Psoas muscle (tissue), 7 donors: ENCODE measurements at regions not wholly inside any gene's neighbourhood (a gene's known extent, or its start where the extent isn't known, plus 50 kb on each side); places are given as distances from the start of the nearest gene placed in this dataset.

Experiments used
- ATAC-seq, 4 donors: fragments of 200-7000 bp; cut with Tn5 transposase; one replicate each; pipeline ENCODE4 v1.9.1; 2020; ENCODE audit warnings: moderate library complexity in 3 of 4, mild to moderate bottlenecking in 2 of 4
- DNase-seq, 2 donors: peaks; one replicate each; pipeline ENCODE4 v3.0.0-alpha.2; 2020
- H3K27ac ChIP-seq: fragments of 200-600 bp; one replicate; pipeline ENCODE4 v1.8.0; 2022
- H3K27me3 ChIP-seq, 3 donors: fragments of 200-600 bp in 1 of 3; one replicate each; pipeline versions ENCODE4 v1.6.1 to v1.8.0; 2013 to 2022; ENCODE audit warnings: low read length in 2 of 3, mild to moderate bottlenecking in 2 of 3, moderate library complexity in 1 of 3; ENCODE audit not compliant: insufficient read depth in 3 of 3
- H3K36me3 ChIP-seq, 2 donors: fragments of 200-600 bp in 1 of 2; one replicate each; pipeline versions ENCODE4 v1.6.1 to v1.8.0; 2013 to 2022; ENCODE audit warnings: low read depth in 1 of 2, mild to moderate bottlenecking in 1 of 2, moderate library complexity in 1 of 2; ENCODE audit not compliant: insufficient read depth in 1 of 2
- H3K4me1 ChIP-seq: fragments of 200-600 bp; one replicate; pipeline ENCODE4 v1.8.0; 2022
- H3K4me3 ChIP-seq: fragments of 200-600 bp; one replicate; pipeline ENCODE4 v1.8.0; 2022; ENCODE audit warnings: mild to moderate bottlenecking
- H3K9me3 ChIP-seq: fragments of 200-600 bp; one replicate; pipeline ENCODE4 v1.8.0; 2022
- WGBS, 3 donors: extraction: QIAGEN DNeasy Blood & Tissue Kit; methylation state at CpG; one replicate each; pipeline versions ENCODE4 v1.1.6 to v1.1.7; 2013; 5-methylcytosine and 5-hydroxymethylcytosine counted together
- intact Hi-C, 2 donors: fragments of 100-400 bp; cut with DNase I; formaldehyde crosslinking; loops; one replicate each; pipeline versions ENCODE4 v1.11.0 to v1.14.2; 2022
- TF ChIP-seq, protein P1 (sequence below): fragments of 200-600 bp; IDR thresholded peaks from one replicate; pipeline ENCODE4 v1.8.0; 2022; ENCODE audit warnings: antibody characterized with exemption
- donor health status: healthy with polysubstance abuse.
- donor health status: DM: no; HTN: no; CAD: no; lungs with moderate emphysema.
- donor health status: Bipolar disorder and iron deficiency.
- donor health status: healthy.
- donor health status: DM: yes; HTN: yes; CAD: no.
- donor health status: DM: no; HTN: no; CAD: no.
- donor health status: DM: yes; HTN: yes; CAD: no.

DNA sequence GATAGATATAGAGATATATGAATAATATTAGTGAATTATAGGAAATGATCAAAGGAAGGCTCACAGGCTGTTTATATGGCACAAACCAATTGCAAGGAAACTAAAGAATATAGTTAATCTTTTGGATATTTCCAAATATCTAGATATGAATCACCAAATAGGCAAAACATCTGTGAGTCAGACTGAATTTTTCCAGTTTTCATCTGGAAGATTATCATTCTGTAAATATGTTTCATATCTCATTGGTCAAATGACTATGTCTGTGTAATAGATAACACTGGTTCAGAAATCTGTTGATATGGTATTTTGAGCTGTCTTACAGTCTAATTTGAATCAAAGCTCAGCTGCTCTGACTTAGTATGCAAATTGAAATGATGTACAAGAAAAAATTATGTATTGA, 303.6 kb downstream of the FAM133A start:
- Histone ChIP-seq H3K27ac (no peak overlapping the region), H3K4me1 (no peaks in the 10 kb centered on the region), H3K9me3 (no peaks in the 10 kb centered on the region), H3K27me3 (no peaks in the 10 kb centered on the region), H3K4me3 (no peak overlapping the region), H3K36me3 (no peaks in the 10 kb centered on the region)
- TF ChIP-seq, protein P1, sequence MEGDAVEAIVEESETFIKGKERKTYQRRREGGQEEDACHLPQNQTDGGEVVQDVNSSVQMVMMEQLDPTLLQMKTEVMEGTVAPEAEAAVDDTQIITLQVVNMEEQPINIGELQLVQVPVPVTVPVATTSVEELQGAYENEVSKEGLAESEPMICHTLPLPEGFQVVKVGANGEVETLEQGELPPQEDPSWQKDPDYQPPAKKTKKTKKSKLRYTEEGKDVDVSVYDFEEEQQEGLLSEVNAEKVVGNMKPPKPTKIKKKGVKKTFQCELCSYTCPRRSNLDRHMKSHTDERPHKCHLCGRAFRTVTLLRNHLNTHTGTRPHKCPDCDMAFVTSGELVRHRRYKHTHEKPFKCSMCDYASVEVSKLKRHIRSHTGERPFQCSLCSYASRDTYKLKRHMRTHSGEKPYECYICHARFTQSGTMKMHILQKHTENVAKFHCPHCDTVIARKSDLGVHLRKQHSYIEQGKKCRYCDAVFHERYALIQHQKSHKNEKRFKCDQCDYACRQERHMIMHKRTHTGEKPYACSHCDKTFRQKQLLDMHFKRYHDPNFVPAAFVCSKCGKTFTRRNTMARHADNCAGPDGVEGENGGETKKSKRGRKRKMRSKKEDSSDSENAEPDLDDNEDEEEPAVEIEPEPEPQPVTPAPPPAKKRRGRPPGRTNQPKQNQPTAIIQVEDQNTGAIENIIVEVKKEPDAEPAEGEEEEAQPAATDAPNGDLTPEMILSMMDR: no peak
- DNase-seq (no peak), ATAC-seq (no peak)
- intact Hi-C loops: no loop called here

DNA sequence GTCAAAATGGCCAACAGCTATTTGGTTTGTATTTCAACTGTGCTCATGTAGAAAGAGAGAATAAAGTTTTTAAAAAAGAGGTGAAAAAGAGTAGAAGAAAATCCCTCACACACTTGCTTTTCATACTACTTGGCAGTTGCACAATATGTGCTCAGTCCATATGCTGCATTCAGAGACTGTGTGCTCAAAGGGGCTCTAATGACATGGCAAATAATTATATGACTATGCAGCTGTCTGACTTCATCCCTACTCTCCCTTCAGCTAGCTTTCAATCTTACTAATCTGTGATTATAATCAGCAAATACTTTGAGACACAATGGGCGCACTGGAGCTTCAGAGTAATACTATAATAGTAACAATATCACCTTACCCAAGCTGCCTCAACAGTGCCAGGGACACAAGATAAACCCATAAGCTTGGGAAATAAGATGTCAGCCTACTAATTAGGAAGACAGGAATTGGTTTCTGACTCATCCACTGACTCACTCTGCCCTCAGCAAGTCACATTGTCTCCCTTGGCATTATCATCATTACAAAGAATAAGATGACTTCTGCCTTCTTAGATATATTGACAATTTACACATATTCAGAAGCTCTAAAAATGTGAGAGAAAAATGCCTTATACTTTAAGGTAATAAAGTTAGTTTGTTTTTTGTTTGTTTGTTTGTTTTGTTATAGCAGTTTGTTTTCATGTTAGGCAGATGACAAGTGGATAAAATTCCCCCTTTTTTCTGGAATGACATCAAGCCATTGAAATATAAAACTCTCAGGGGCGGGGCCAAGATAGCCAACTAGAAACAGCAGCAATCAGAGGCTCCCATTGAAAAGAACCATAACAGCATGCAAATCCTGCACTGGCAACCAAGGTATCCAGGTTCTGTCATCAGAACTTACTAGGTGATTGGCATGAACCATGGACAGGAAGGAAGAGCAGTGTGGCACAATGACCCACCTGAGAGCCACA, 311.6 kb downstream of the FAM133A start:
- TF ChIP-seq, protein P1: no peak
- WGBS, 3 donors: 71 to 88% (median 74%) methylated on average over 2 of the region's 2 CpGs
- ATAC-seq (no peak), DNase-seq (no peak)
- Histone ChIP-seq H3K36me3 (no peaks in the 10 kb centered on the region), H3K9me3 (peaks cover 4% of the 10 kb centered on the region), H3K4me3 (no peak overlapping the region), H3K27ac (no peak overlapping the region), H3K27me3 (no peaks in the 10 kb centered on the region), H3K4me1 (no peaks in the 10 kb centered on the region)
- intact Hi-C loops: no loop called here
